DND-41 (cell line): ENCODE measurements at regions not wholly inside any gene's neighbourhood (a gene's known extent, or its start where the extent isn't known, plus 50 kb on each side); places are given as distances from the start of the nearest gene placed in this dataset.

Experiments used
- ATAC-seq: fragments of 200-7000 bp; cut with Tn5 transposase; 3 replicates; pipeline ENCODE4 v1.9.1; 2021; ENCODE audit warnings: low read depth; ENCODE audit not compliant: insufficient read depth
- DNase-seq: peaks from one replicate; pipeline ENCODE4 v3.0.0-alpha.2; 2020
- H2AFZ ChIP-seq: 2 replicates; pipeline ENCODE4 v1.6.0; 2012; ENCODE audit warnings: low read depth, low read length
- H3K27ac ChIP-seq: 2 replicates; pipeline ENCODE4 v1.5.1; 2012; ENCODE audit warnings: low read length, inconsistent platforms
- H3K27me3 ChIP-seq: fragments of 200-600 bp; sonication (generic); 2 replicates; pipeline ENCODE4 v1.6.0; 2012; ENCODE audit warnings: low read length, mild to moderate bottlenecking, inconsistent platforms; ENCODE audit not compliant: insufficient read depth, poor library complexity
- H3K36me3 ChIP-seq: 2 replicates; pipeline ENCODE4 v1.5.1; 2012; ENCODE audit warnings: low read length, inconsistent platforms; ENCODE audit not compliant: insufficient read depth
- H3K4me1 ChIP-seq: 2 replicates; pipeline ENCODE4 v1.5.1; 2012; ENCODE audit warnings: mild to moderate bottlenecking, low read length; ENCODE audit not compliant: insufficient read depth
- H3K4me2 ChIP-seq: 2 replicates; pipeline ENCODE4 v1.6.0; 2012; ENCODE audit warnings: mild to moderate bottlenecking, moderate library complexity, low read length, inconsistent platforms; ENCODE audit not compliant: insufficient read depth
- H3K4me3 ChIP-seq, 2 experiments: fragments of 200-600 bp in 1 of 2; shearing (Covaris generic) in 1 of 2; 2 replicates each; pipeline ENCODE4 v1.5.1; 2012 to 2016; ENCODE audit warnings: inconsistent platforms in 2 of 2, low read length in 2 of 2, mild to moderate bottlenecking in 2 of 2, low read depth in 1 of 2, moderate library complexity in 1 of 2
- H3K79me2 ChIP-seq: 2 replicates; pipeline ENCODE4 v1.6.0; 2012; ENCODE audit warnings: low read length, inconsistent platforms; ENCODE audit not compliant: insufficient read depth
- H3K9ac ChIP-seq: 2 replicates; pipeline ENCODE4 v1.6.0; 2012; ENCODE audit warnings: low read depth, mild to moderate bottlenecking, inconsistent platforms, low read length, moderate library complexity
- H3K9me3 ChIP-seq: 2 replicates; pipeline ENCODE4 v1.5.1; 2012; ENCODE audit warnings: low read length, moderate library complexity, mild to moderate bottlenecking, inconsistent platforms; ENCODE audit not compliant: insufficient read depth, severe bottlenecking
- H4K20me1 ChIP-seq: 2 replicates; pipeline ENCODE4 v1.6.0; 2012; ENCODE audit warnings: low read length; ENCODE audit not compliant: insufficient read depth
- EZH2 ChIP-seq: IDR thresholded peaks from 3 replicates; pipeline ENCODE4 v1.6.1; 2012; ENCODE audit warnings: borderline replicate concordance, low read depth, mild to moderate bottlenecking, moderate library complexity, low read length, inconsistent platforms; ENCODE audit not compliant: severe bottlenecking
- TF ChIP-seq, protein P1 (sequence below): IDR thresholded peaks from 2 replicates; pipeline ENCODE4 v1.5.1; 2012; ENCODE audit warnings: borderline replicate concordance, low read length, moderate library complexity, mild to moderate bottlenecking; ENCODE audit not compliant: poor library complexity, severe bottlenecking; ENCODE audit errors: extremely low read depth

DNA sequence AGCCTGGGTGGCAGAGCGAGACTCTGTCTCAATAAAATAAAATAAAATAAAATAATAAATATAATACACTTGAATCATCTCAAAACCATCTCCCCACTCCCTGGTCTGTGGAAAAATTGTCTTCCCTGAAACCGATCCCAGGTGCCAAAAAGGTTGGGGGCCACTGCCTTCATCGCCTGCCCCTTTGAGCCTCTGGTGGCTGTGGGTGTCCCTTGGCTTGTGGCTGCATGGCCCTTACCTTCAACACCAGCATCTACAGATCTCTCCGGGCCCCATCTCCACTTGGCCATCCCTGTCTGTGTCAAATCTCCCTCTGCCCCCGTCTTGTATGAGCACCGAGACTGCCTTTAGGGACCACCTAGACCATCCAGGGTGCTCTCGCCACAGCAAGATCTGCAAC lies 177.3 kb downstream of the SEC14L1 start:
- H3K9ac ChIP-seq = no peak overlapping the region
- no peaks in the 10 kb centered on the region for H3K27me3 ChIP-seq
- H3K4me3 ChIP-seq = no peak overlapping the region
- no peaks in the 10 kb centered on the region for H3K36me3 ChIP-seq
- TF ChIP-seq, protein P1, sequence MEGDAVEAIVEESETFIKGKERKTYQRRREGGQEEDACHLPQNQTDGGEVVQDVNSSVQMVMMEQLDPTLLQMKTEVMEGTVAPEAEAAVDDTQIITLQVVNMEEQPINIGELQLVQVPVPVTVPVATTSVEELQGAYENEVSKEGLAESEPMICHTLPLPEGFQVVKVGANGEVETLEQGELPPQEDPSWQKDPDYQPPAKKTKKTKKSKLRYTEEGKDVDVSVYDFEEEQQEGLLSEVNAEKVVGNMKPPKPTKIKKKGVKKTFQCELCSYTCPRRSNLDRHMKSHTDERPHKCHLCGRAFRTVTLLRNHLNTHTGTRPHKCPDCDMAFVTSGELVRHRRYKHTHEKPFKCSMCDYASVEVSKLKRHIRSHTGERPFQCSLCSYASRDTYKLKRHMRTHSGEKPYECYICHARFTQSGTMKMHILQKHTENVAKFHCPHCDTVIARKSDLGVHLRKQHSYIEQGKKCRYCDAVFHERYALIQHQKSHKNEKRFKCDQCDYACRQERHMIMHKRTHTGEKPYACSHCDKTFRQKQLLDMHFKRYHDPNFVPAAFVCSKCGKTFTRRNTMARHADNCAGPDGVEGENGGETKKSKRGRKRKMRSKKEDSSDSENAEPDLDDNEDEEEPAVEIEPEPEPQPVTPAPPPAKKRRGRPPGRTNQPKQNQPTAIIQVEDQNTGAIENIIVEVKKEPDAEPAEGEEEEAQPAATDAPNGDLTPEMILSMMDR = no peak
- TF ChIP-seq EZH2 = no peak
- H3K79me2 ChIP-seq = no peaks in the 10 kb centered on the region
- H3K4me1 ChIP-seq = no peaks in the 10 kb centered on the region
- no peak overlapping the region for H2AFZ ChIP-seq
- DNase-seq (no peak), ATAC-seq (no peak)
- H4K20me1 ChIP-seq = peaks cover 4% of the 10 kb centered on the region; the same call in 1 of the 2 replicates
- no peak overlapping the region for H3K4me2 ChIP-seq
- H3K9me3 ChIP-seq = no peaks in the 10 kb centered on the region
- no peak overlapping the region for H3K27ac ChIP-seq

DNA sequence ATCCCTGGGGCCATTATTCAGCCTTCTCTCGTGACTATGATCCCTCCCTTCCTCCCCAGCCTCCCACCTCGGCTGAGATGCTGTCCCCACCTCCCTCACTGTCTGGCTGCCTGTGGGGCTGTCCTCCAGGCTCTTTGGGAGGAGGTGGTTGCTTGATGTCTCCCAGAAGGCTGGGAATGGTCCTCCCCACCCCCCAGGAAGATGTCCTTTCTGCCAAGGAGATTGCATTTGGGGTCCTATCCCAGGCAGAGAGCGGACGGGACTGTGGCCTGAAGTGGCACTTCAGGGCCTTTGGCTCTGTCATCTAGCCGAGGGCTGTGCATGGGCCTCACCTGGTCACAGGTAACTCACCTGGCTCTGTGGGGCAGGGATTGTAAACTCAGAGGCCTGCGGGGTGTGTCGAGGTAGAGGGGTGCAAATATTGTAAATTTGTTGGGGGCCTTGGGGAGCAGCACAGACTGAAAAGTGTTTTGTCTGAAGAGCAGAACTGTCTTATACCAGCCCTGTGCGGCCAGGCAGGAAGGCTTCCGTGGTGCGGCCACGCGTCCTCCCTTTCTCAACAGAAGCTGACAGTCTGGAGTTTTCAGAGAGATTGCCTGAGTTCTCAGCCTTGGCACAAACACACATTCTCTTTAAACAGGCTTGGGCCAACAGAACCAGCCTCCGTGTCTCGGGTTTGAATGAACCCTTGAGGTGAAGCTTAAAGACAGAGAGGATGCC lies 177.9 kb downstream of the SEC14L1 start:
- Histone ChIP-seq H3K27ac (no peak overlapping the region), H4K20me1 (peaks cover 4% of the 10 kb centered on the region; the same call in 1 of the 2 replicates), H3K9ac (no peak overlapping the region), H3K79me2 (no peaks in the 10 kb centered on the region), H3K36me3 (no peaks in the 10 kb centered on the region), H3K4me3 (no peak overlapping the region), H3K9me3 (no peaks in the 10 kb centered on the region), H2AFZ (no peak overlapping the region), H3K4me2 (no peak overlapping the region), H3K27me3 (no peaks in the 10 kb centered on the region), H3K4me1 (peaks cover 4% of the 10 kb centered on the region)
- ATAC-seq (no peak; the same call in 2 of the 3 replicates), DNase-seq (no peak)
- no peak for TF ChIP-seq EZH2
- TF ChIP-seq, protein P1 = no peak

DNA sequence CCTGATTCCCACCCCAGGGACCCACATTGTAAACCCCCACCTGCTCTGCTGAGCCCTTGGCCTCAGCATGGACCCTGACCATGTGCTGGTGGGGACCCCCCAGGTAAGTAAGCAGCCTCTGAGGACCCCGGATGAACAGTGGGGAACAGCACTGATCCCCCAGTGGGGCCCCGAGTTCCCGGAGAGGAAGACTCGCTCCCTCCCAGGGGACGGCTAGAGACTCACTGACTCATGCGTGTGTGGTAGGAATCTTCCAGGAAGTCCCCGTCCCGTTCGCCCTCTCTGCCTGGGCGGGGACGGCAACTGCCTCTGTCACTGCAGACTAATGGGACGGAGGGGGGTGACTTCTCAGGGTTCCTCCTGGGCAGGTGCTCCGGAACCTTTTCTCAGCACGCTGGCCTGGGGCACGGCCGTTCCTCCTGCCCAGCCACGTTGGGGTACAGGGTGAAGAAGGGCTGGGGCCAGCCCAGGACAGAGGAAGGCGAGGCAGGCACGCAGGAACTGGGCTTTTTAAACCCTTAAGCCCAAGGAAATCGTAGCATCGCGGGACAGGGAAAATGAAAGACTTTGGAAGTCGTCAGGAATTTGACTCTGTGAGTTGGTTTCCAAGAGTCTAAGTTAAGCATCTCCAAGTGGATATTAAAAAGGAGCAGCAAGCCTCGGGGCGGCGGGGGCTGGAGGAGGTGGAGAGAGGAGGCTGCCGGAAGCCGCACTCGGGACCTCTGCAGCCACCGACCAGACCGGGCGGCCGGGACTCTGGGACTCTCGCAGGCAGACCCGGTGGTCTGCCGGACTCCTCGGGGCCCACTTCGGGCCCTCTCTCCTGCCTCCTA lies 178.7 kb downstream of the SEC14L1 start:
- H3K4me3 ChIP-seq = no peak overlapping the region
- peaks cover 7% of the 10 kb centered on the region for H4K20me1 ChIP-seq
- H3K9ac ChIP-seq = no peak overlapping the region
- ATAC-seq = peak; percentile 76
- no peaks in the 10 kb centered on the region for H3K79me2 ChIP-seq
- H3K4me1 ChIP-seq = peaks cover 12% of the 10 kb centered on the region
- TF ChIP-seq EZH2 = no peak
- TF ChIP-seq, protein P1 = no peak
- no peaks in the 10 kb centered on the region for H3K9me3 ChIP-seq
- H2AFZ ChIP-seq = no peak overlapping the region
- no peaks in the 10 kb centered on the region for H3K27me3 ChIP-seq
- H3K36me3 ChIP-seq = no peaks in the 10 kb centered on the region
- H3K27ac ChIP-seq = no peak overlapping the region
- H3K4me2 ChIP-seq = no peak overlapping the region
- peak; percentile 50 for DNase-seq
